Ovary (tissue), 7 donors: ENCODE measurements at regions not wholly inside any gene's neighbourhood (a gene's known extent, or its start where the extent isn't known, plus 50 kb on each side); places are given as distances from the start of the nearest gene placed in this dataset.

Experiments used
- DNase-seq, 5 donors: peaks; one replicate each; pipeline ENCODE4 v3.0.0-alpha.2; 2019 to 2020
- H3K27ac ChIP-seq, 2 donors: fragments of 200-600 bp; one replicate each; pipeline versions ENCODE4 v1.5.1 to v1.8.0; 2019 to 2022
- H3K27me3 ChIP-seq: fragments of 200-600 bp; one replicate; pipeline ENCODE4 v1.8.0; 2022
- H3K36me3 ChIP-seq: fragments of 200-600 bp; sonication (generic); one replicate; pipeline ENCODE4 v1.5.1; 2019
- H3K4me1 ChIP-seq: one replicate; pipeline ENCODE4 v1.8.1; 2013; ENCODE audit warnings: mild to moderate bottlenecking, moderate library complexity; ENCODE audit not compliant: insufficient read depth
- H3K4me3 ChIP-seq: fragments of 200-600 bp; sonication (generic); one replicate; pipeline ENCODE4 v1.5.1; 2017
- H3K9me3 ChIP-seq, 2 donors: fragments of 200-600 bp in 1 of 2; sonication (generic) in 1 of 2; one replicate each; pipeline versions ENCODE4 v1.5.1 to v1.8.1; 2013 to 2019; ENCODE audit warnings: mild to moderate bottlenecking in 1 of 2, moderate library complexity in 1 of 2
- CTCF ChIP-seq, 3 donors: fragments of 450-650 bp in 2 of 3; fragments of 200-600 bp in 1 of 3; IDR thresholded peaks; one replicate each; pipeline versions ENCODE4 v1.5.1 to v1.8.0; 2016 to 2022; ENCODE audit warnings: antibody characterized with exemption in 3 of 3, mild to moderate bottlenecking in 1 of 3
- EP300 ChIP-seq: sonication (generic); formaldehyde crosslinking; IDR thresholded peaks from one replicate; pipeline ENCODE4 v1.6.1; 2017; ENCODE audit warnings: antibody characterized with exemption
- POLR2A ChIP-seq: fragments of 450-650 bp; IDR thresholded peaks from one replicate; pipeline ENCODE4 v1.6.1; 2017; ENCODE audit warnings: antibody characterized with exemption, mild to moderate bottlenecking, moderate library complexity
- WGBS, 3 donors: extraction: QIAGEN DNeasy Blood & Tissue Kit in 1 of 3; methylation state at CpG; one replicate each; pipeline versions ENCODE4 v1.1.5 to v1.1.7; 2013 to 2017; 5-methylcytosine and 5-hydroxymethylcytosine counted together
- intact Hi-C, 4 donors: fragments of 100-400 bp; cut with DNase I; formaldehyde crosslinking; loops; one replicate each; pipeline versions ENCODE4 v1.11.0 to v1.15.1; 2022 to 2023
- donor health status: DM: no; HTN: no; CAD: no; lungs with moderate emphysema.
- donor health status: DM: no; HTN: no; CAD: no.
- donor health status: Bipolar disorder and iron deficiency.
- donor health status: DM: no; HTN: no; CAD: no.
- donor health status: DM: yes; HTN: yes; CAD: no.

DNA sequence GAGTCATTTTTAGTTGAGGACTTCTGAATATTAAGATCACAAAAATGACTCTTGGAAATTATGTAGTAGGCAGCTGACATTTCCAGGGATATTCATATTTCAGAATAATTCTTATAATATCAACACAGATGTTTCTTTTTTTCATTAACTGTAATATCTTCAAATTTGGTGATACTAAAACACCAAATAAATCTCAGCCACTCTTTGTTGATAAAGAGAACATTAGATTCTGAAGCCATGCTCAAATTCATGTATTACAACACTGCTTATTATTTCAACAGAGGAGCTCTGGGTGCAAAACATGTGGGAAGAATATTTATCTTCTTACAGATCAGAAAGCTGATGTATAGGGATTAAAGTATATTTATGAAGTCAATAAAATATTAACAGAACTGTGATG is 355.4 kb downstream of the CRPPA start:
- intact Hi-C loops: no loop called here
- H3K36me3 ChIP-seq: no peaks in the 10 kb centered on the region
- H3K9me3 ChIP-seq: no peaks in the 10 kb centered on the region
- no peak for DNase-seq
- peaks cover 3% of the 10 kb centered on the region for H3K4me1 ChIP-seq
- H3K4me3 ChIP-seq: no peak overlapping the region
- H3K27me3 ChIP-seq: no peaks in the 10 kb centered on the region
- no peak for TF ChIP-seq CTCF (IDR thresholded peaks at IDR 0.05)
- TF ChIP-seq POLR2A: no peak
- TF ChIP-seq EP300: no peak
- no peak overlapping the region for H3K27ac ChIP-seq

DNA sequence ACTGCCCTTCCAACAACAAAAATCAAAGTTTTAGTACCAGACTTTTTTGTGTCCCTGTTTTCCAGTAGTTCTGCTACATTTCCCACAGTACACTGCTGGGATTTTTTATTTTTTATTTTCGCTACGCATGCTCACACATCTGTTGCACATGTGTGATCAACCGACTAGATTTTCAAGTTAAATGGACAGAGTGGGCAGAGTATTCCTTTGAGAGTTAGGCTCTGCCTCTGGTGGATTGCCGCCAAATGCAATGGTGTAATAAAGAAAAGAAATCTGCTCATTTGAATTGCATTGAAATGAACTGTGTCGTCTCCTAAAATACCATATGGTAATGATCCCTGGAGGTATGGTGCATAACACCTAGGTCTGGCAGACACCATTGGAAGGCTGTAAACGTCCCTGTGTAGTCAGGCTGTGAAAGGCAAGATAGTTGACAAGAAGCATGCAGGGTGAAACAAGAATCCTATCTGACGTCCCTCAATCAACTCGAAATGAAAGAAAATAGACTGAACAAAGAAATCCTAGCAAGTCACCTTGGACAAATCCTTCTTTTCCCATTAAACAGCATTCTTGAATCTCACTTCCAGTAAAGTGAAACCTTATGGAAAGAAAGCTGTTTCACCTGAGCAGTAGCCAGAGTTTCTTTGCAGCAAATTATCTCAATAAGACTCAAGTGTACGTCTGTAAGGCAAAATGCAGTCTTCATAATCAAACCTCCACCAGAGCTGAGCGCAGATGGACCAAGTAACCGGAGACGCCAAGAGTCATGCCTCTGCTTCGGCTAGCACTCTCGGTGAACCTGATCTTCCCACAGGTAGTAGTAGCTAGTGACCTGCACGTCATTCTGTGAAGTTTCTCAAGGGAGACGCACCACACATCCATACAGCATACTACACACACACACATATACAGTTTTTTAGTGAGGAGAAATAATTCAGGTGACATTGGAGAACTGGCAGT is 357.3 kb downstream of the CRPPA start:
- H3K4me3 ChIP-seq: no peak overlapping the region
- TF ChIP-seq EP300 (no peak), CTCF (IDR thresholded peaks at IDR 0.05) (no peak), POLR2A (no peak)
- H3K36me3 ChIP-seq: no peaks in the 10 kb centered on the region
- peaks cover 3% of the 10 kb centered on the region for H3K4me1 ChIP-seq
- intact Hi-C loops: no loop called here
- no peak for DNase-seq
- H3K27ac ChIP-seq: no peak overlapping the region
- no peaks in the 10 kb centered on the region for H3K9me3 ChIP-seq
- no peaks in the 10 kb centered on the region for H3K27me3 ChIP-seq
- WGBS, 3 donors: 83 to 90% (median 85%) methylated on average over 16 of the region's 16 CpGs

GRCh38 chr7:16063221-16063620 is 358.1 kb downstream of the CRPPA start:
- Histone ChIP-seq H3K27ac (no peak overlapping the region), H3K4me1 (peaks cover 3% of the 10 kb centered on the region), H3K4me3 (no peak overlapping the region), H3K9me3 (no peaks in the 10 kb centered on the region), H3K27me3 (no peaks in the 10 kb centered on the region), H3K36me3 (no peaks in the 10 kb centered on the region)
- DNase-seq: no peak
- 26 to 66% (median 63%) methylated on average over 2 of the region's 2 CpGs for WGBS, 3 donors
- TF ChIP-seq EP300: no peak
- TF ChIP-seq POLR2A: no peak
- TF ChIP-seq CTCF (IDR thresholded peaks at IDR 0.05): no peak
- intact Hi-C loops: no loop called here

- intact Hi-C loops: no loop called here
- TF ChIP-seq POLR2A (no peak), EP300 (no peak), CTCF (IDR thresholded peaks at IDR 0.05) (no peak)
- peaks cover 3% of the 10 kb centered on the region for H3K4me1 ChIP-seq
- no peak for DNase-seq
- H3K27ac ChIP-seq: no peak overlapping the region
- no peaks in the 10 kb centered on the region for H3K9me3 ChIP-seq
- WGBS, 3 donors: 6 to 17% (median 13%) methylated on average over 1 of the region's 1 CpG
- no peak overlapping the region for H3K4me3 ChIP-seq
- H3K36me3 ChIP-seq: no peaks in the 10 kb centered on the region
- H3K27me3 ChIP-seq: no peaks in the 10 kb centered on the region
Measured at GRCh38 chr7:16062269-16062668, 359.1 kb downstream of the CRPPA start.
